ENCODE measurements at regions not wholly inside any gene's neighbourhood (a gene's known extent, or its start where the extent isn't known, plus 50 kb on each side); places are given as distances from the start of the nearest gene placed in this dataset.
A peak's percentile ranks its signal among the peaks of the same experiment; 100 is the strongest.
"Not testable (repeated sequence)": the region's sequence is repeated elsewhere in the genome, so short reads cannot be mapped to it uniquely, and the experiment has no call there.

DNA sequence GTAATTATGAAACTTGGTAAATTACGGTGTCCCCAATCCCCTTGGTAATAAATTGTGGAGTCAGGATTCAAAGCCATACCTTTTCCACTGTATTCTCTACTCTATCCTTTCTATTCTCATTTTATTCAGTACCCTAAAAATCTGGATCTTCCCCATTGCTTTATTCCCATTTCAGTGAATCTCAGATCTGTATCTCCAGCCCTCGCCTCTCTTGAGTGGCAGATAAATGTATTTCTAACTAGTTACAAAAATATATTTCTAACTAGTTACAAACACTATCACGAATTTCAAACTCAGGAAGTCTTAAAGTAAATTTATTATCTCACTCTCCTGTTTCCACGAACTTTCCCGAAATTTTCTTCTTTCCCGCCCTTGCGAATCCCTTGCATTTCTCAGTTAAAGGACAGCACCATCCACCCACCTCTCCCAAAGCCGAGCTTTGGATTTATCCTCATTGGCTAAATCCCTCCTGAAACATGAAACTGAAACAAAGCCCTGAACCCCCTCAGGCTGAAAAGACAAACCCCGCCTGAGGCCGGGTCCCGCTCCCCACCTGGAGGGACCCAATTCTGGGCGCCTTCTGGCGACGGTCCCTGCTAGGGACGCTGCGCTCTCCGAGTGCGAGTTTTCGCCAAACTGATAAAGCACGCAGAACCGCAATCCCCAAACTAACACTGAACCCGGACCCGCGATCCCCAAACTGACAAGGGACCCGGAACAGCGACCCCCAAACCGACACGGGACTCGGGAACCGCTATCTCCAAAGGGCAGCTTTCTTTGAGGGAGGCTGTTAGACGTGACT is 164.3 kb upstream of the PABPC3 start:
- DNase-seq: peak; percentile 52

DNA sequence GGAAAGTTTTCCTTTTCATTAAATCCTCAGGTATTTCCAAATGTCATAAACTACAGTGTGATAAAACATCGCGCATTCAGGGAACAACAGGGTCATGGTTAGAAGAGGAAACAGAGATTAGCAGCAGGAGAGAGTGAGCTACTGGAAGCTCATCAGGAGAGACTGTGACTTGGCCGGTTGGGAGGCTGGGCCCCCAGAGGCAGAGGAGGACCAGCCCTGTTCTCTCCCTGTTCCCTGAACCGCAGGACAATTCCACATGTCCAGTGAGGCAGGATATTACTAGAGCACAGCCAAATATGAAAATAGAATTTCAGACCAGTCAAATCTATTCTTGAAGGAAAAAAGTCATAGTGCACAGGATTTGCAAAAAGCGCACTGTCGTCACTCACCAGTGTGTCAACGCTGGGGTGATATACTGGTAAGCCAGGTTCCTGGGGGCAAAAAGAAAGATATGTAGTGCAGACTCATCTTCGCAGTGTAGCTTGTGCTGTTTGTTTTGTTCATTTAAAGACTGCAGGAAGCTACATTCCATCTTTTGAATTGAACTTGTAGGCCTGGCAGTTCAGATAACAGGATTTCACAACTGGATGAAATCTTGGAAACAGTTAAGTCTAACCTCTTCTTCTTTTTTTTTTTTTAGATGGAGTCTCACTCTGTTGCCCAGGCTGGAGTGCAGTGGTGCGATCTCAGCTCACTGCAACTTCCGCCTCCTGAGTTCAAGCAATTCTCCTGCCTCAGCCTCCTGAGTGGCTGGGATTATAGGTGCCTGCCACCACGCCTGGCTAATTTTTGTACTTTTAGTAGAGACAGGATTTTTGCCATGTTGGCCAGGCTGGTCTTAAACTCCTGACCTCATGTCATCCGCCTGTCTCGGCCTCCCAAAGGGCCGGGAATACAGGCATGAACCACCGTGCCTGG is 162.6 kb upstream of the PABPC3 start:
- DNase-seq: peak; percentile 91

DNA sequence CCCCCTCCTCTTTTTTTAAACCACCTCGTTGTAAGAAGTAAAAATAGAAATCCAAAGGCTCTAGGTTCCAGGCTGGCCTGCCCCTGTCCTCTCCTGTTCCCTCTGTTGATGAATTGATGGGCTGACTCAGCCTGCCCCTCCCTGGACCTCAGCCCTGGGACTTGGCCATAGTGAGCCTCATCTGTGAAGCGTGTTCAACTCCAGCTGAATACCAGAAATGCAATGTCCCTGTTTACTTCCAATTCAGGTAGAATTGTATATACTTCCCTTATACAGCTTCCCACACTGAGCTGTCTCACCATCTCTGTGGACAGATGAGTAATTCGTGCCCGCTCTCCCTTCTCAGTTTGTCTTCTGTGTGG is 161.9 kb upstream of the PABPC3 start:
- peak; percentile 50 for DNase-seq

DNA sequence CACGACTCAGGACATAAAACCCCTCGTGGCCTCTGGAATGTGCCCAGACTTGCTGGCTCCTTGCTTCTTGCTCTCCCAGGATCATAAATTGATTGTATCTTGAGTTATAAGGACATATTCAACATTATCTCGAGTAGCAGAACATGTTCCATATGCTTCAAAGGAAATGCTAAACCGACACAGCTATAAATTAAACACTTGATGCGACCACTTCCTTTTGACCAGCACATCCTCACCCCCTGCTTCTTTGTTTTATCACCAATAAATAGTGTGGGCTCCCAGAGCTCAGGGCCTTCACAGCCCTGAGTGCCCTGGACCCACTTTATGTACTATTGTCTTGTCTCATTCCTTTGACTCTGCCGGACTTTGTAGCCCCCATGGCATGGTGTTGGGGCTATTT is 157.0 kb upstream of the PABPC3 start:
- DNase-seq: peak; percentile 32

DNA sequence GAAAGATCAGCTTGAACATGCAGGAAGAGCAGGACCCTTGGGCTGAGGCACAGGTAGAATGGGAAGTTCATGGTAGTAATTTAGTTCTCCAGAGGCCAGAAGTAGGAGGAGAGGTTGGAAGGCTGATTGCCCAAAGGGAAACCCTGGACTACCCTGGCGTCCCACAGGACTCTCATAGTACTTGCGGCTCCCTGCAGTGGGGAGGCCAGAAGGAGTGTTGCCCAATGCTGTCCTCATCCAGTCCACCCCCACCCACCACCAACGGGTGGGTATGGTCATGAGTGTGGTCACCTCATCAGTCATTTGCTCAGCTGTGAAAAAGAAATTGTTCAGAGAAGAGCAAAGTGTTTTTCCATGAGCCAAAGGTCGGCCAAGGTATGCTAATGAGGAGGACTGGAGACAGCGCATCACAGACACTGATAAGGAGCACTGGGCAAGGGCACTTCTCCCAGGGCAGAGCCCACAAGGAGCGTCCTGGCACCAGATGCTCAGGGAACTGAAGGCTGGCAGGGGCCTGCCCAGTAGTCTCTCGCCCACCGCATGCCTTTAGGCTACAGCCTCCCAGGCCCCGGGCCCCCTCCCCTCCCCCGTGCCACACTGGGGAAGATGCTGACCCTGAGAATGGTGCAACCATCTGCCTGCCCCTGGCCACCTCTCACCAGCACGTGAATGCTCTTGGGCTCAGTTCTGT is 154.8 kb upstream of the PABPC3 start:
- DNase-seq: not testable (repeated sequence)

DNA sequence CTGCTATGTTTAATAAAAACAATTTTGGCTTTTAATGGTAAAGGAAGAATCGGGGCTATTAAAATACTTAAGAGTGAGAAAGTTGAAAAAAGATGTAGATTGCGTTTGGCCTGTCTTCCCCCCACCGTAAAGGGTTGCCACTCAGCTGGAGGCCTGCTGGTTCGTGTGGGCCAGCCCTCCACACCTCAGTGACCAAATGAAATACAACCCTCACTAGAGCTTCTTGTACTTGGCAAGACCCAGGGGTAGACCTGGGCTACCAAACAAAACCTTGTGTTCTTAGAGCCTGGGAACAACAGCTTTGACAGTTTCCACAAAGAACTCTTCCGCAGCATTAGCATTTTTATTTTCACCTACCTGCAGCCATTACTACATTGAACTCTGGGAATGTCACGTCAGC is 152.8 kb upstream of the PABPC3 start:
- no peak for DNase-seq

DNA sequence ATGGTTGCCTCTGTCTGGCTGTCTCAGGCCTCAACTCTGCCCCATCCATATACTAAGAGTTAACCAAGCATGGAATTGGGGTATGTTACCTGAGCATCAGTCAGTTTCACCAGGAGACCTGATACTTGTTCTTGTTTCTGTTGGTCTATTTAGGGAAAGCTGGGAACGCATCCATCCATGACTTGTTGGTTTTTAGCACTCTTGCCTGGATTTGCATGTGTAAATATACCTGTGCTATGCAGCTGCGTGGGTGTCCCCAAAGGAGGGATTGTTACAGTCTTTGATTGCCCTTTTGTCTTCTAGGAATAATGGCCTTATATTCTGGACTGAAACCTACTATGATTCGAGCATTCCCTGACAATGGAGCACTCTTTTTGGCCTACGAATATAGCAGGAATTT is 151.9 kb upstream of the PABPC3 start:
- DNase-seq: not testable (repeated sequence)

DNA sequence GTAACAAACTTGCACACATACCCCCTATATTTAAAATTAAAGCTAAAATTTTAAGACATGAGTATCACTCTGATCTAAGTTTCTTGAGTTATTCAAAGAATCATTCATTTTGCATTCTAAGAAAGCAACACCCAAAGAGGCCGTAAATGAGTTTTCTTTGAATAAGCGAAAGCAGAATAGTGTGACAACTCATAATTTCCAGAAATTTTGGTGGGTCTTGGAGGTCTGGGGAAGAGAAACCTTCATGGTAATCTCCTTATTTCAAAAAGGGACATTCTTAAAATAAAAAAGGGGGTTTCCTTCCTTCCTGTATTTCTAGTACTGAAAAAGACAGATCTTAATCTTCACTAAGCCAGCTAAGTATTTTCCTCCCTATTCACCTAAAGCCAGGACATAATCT is 147.0 kb upstream of the PABPC3 start:
- DNase-seq: not testable (repeated sequence)

DNA sequence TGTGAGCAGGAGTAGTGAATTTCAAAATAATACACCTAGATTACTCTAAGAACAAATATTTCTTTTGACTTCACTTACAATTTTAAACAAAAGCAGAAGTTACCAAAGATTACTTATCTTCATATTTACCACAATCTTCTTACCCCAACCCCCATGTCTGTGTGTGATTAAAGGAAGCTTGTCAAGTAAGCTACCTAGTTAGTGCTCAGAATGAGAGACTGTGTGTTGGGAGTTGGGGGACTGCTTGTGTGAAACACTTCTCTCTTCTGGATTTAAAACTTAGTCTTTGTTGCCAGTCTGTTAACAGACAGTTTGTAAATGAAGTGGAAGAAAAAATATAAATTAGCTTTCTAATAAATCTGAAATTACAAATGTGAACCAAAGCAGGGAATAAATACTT is 145.3 kb upstream of the PABPC3 start:
- DNase-seq: peak; percentile 43

DNA sequence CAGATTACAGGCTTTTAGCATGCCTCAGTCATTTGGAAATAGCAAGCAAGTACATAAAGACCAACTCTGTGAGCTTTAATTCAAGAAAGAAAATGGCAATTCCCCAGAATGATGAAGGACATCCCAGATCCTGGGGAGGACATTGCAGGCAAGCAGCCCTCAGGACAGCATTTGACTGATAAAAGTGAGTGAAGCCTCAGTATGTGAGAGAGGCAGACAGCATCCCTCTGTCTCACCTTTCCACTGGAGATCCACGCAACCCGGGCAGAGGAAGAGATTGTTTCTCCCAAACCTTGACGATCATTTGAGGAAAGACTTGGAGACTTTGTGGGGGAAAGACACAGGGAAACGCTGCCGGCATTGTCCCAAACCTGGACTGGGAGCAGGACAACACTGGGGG is 128.0 kb upstream of the PABPC3 start:
- not testable (repeated sequence) for DNase-seq

DNA sequence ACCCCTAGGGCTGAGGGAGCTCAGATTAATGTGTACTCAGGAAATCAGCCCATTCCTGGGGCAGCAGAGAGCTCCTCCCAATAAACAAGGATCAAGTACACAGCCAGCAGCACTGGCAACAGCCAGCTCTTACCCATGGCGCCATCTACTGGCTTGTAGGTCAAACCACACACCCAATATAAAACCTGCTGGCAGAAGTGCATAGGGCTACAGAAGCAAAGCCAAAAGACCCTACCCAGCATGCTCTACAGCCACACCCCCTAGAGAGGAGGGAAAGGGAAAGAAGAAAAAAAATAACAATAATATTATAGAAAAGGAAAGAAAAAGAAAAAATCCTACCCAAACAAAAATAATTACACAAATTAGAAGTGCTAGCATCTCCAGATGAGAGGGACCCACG is 127.5 kb upstream of the PABPC3 start:
- DNase-seq: not testable (repeated sequence)

DNA sequence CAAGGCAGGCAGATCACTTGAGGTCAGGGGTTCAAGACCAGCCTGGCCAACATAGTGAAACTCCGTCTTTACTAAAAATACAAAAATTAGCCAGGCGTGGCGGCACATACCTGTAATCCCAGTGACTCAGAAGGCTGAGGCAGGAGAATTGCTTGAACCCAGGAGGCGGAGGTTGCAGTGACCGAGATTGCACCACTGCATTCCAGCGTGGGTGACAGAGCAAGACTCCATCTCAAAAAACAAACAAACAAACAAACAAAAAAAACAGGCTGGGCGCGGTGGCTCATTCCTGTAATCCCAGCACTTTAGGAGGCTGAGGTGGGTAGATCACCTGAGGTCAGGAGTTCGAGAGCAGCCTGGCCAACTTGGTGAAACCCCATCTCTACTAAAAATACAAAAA is 122.8 kb upstream of the PABPC3 start:
- not testable (repeated sequence) for DNase-seq

DNA sequence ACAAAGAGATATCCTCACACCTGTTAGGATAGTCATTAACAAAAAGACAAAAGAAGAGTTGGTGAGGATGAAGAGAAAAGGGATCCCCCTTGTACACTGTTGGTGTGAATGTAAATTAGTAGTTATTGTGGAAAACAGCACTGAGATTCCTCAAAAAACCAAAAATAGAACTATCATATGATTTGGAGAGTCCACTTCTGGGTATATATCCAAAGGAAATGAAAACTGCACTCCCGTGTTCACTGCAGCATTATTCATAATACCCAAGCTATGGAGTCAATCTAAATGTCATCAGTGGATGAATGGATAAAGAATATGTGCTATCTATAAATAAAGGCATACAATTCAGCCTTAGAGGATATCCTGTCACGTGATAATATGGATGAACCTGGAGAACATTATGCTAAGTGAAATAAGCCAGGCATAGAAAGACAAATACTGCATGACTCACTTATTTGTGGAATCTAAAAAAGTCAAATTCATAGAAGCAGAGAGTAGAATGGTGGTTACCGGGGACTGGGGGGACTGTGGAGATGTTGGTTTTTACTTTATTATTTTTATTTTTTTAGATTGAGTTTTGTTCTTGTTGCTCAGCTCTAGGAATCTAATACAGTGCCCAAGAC is 114.6 kb upstream of the PABPC3 start:
- not testable (repeated sequence) for DNase-seq

DNA sequence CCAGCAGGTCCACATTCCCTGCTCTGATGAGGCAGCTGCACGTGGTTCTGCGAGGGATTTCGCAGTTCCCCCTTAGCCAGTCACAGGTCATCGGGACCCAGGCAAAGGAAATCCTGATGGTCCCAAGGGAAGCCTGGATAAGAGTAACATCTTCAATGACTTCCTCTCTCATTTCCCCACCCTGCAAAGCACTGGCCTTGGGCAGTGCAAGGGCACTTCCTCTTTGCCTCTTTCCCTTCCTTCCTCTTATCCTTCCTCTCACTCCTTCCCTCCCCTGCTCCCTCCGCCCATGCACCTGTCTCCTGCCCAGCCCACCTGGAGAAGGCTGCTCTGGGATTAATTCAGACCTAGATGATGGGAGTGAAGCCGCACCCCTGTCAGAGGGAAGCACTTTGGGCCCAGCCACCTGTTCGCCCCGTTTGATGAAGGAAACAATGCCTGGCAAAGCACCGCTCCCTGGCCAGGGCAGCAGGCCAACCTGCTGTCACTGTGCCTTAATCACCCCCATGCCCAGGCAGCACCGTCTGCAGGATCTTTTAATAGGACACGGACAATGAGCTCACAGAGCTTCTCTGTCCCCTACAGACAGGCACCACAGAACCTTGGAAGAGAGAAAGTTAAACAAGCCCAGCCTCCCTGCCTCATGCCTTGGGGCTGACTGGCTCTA is 113.5 kb upstream of the PABPC3 start:
- DNase-seq: no peak

DNA sequence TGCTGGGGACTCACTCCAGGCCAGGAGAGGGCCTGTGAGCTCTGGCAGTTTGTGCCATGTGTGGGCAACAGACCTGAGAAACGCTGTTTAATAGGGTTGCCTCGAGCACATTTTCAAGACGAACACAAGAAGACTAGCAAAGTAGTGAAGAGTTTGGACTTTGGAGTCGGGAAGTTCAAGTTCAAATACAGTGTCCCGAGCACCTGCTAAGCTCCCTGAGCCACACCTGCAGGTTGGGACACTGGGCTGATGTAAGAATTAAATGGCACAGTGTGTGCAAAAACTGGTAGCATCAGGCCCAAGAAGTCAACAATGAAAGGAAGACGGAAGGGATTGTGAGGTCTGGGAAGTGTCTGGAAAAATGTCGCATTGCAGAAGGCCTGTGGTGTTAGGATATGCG is 112.8 kb upstream of the PABPC3 start:
- no peak for DNase-seq

DNA sequence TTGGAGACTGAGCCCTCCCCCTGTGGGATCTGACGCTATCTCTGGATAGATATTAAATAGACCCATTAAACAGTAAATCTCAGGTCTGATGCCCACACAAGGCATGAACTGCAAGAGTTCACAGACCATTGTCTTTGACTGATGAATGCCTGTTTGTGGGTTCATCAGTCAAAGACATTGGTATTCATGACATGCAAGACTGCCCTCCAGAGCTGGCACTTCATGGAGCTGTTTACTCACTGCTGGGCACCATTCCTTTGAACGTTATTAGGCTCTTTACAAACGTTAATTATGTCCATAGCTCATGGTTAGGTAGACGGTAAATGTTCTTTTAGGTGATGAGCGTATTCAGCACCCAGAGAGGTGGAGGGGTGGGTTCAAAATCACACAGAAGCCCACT is 111.8 kb upstream of the PABPC3 start:
- DNase-seq: no peak

DNA sequence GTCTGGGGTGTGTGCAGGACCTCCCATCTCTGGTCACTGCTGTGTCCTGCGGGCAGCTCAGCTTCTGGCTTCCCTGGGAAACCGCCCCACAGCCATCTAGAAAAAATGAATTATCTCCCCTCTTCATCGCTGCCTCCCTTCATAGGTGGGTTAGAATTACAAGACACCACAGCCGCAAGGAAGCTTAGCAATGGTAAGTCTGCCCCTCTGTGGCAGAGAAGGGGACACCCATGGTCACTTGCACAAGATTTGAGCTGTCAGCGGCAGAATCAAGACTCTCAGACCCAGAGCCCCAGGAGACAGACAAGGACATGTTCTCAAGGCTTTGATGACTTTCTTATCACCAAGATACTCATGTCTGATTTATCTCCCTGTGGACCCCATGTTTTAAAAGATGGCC is 110.8 kb upstream of the PABPC3 start:
- peak; percentile 27 for DNase-seq

DNA sequence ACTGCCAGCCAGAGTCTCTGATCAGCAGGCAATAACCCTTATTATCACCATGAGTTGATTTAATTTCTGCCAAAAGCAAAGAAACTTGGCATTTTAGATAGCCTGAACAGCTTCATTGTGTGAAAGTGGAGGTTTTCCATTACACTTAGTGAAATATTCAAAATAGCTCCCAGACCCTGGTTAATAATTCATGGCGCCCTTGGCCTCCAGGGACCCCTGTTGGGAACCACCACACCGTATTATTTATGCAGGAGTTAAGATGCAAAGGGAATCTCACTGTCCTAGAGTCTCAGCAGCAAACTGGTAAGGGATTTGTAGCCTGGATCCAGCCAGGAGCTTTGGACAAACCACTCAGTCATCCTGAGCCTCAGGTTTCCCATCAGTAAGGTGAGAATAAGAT is 110.0 kb upstream of the PABPC3 start:
- no peak for DNase-seq

DNA sequence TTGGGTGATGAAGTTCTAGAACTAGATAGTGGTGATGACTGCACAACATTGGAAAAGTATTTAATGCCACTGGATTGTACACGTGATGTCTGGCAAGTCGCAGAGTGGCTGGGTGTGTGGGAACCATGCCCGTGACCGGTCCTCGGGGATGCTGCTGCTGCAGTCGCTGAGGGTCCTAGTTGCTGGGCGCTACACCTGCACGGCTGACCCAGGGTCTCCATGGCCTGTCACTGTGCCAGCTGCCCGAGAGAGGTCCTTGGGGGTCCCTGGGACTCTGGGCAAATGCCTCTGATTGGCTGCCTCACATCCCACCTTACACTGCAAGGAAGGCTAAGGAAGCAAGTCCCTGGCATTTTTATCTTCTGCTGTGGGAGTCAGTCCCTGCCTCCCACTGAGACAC is 109.1 kb upstream of the PABPC3 start:
- DNase-seq: no peak

DNA sequence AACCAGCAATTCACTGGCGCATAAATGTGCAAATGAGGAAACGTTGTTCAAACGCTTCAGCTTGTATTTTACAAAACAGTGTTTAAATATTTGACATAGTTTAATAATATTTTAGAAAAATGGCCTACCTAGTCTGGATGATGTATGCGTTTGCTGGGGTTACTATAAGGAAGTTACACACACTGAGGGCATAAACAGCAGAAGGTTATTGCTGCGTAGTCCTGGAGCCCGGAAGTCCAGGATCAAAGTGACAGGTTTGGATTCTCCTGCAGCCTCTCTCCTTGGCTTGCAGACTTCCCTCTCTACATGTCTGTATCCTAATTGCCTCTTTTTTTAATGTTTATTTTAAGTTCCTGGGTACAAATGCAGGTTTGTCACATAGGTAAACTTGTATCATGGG is 106.0 kb upstream of the PABPC3 start:
- DNase-seq: not testable (repeated sequence)

DNA sequence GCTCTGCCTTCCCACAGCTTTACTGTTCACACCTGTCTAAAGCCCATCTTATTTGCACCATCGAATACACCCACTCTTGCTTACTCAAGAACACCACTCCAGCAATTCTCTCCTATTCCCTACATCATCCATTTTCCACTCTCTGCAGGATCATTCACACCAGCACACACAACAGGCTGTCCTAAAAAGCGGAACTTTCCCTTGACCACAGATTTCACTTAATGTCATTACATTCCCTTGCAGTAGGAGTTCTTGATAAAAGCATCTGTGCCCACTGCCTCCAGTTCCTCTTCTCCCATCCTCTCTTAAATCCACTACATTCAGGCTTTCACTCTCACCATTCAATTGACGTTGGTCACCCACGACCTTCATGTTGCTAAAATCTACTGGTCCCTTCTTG is 103.0 kb upstream of the PABPC3 start:
- peak; percentile 63 for DNase-seq

DNA sequence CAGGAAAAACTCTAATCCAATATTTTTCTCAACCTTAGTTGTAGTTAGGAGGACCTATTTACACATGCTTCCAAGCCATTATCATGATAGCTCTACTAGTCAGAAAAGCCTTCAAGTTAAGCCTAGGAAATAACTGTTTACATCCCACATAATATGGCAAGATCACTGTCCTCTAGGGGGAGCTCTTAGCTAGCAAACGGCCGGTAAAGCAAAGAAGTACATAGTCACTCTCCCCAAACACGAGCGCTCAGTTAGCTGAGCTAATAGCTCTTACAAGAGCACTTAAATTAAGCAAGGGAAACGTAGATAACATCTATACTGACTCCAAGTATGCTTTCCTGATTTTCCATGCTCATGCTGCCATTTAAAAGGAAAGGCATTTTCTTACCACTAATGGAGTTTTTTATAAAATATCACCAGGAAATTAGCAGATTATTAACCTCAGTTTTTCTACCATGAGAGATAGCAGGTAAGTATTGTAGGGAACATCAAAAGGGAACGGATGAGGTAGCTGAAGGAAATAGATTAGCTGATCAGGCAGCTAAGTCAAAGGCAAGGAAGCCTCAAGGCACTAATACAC is 100.6 kb upstream of the PABPC3 start:
- peak; percentile 86 for DNase-seq
